NCI-H2196 (cell line): ENCODE measurements at regions not wholly inside any gene's neighbourhood (a gene's known extent, or its start where the extent isn't known, plus 50 kb on each side); places are given as distances from the start of the nearest gene placed in this dataset.
A peak's percentile ranks its signal among the peaks of the same experiment; 100 is the strongest.
"Not testable (repeated sequence)": the region's sequence is repeated elsewhere in the genome, so short reads cannot be mapped to it uniquely, and the experiment has no call there.

ENCODE experiments used
- DNase-seq: peaks from one replicate; lab custom pipeline; 2025; ENCODE audit not compliant: unreplicated experiment; lab: John Stamatoyannopoulos, UW

- no peak for DNase-seq
Observed at GRCh38 chr6:79431537-79431933, 105.7 kb downstream of the LCA5 start.

GRCh38 chr6:79430913-79431536, 106.2 kb downstream of the LCA5 start:
- no peak for DNase-seq

DNA sequence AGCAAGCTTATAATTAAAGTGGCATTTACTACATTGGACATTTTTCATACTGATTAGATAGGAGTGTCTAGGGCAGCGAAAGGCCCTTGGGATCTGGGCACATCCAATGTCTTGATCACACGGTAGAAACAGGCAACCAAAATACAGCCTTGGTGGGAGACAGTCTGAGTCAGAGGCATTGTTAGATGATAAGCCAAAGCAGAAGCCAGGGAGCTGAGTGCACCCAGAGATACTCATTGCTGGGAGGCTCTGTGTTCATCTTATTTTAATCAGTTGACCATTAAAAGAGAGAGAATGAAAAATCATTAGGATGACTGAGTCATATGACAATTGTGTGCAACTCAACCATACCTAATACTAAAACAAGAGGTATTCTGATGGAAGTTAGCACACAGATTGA, 109.5 kb downstream of the LCA5 start:
- DNase-seq, result no peak

DNA sequence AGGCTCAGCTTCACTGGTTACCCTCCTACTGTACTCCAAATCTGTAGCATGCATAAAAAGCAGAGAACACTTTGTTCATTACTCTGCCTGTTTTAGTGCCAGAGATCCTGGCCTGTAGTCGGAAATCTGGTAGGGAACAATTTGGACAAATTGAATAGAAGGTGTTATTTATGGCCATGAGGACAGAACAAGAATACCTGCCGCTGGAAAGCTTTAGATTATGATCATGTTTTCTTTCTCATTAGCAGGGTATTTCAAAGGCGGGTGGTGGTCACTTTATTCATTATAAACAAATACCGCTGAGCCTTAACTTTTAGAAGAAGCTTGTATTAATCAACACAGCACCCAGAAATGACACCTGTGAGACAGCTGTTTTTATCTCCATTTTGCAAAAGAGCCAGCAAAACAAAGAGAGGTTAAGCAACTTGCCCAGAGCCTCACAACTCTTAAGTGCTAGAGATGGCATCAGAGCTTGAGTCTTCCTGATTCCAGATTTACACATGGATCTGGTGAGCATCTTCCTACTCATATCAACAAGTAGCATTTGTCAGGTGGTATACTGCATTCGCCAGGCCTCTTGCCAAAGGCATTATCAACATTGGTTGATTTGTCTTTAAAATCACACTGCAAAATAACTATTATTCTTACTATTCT, 110.5 kb downstream of the LCA5 start:
- DNase-seq, result no peak

DNA sequence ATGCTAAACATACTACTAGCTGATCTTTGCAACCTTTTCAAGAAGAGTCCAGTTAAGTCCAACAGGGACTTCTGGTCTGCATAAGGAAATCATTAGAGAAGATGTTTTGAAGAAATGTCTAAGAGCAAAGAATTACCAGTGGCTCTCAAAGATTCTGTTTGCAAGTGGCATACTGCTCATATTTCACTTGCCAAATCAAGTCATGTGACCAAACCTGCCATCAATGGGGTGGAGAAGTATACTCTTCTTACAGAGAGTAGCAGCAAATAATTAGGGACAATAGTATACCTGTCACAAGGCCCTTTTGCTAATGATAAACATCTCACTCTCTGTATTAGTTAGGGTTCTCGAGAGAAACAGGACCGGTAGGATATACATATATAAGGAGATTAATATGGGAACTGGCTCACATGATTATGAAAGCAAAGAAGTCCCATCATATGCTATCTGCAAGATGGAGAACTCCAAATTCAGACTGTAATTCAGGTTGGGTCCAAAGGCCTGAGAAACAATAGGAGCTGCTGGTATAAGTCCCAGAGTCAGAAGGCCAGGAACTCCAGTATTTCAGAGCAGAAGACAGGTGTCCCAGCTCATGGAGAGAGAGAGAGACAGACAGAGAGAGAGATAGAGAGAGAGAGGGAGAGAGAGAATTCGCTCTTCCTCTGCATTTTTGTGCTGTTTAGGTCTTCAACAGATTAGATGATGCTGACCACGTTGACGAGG, 111.5 kb downstream of the LCA5 start:
- DNase-seq, result peak; percentile 30

GRCh38 chr6:79423216-79423615, 114.0 kb downstream of the LCA5 start:
- DNase-seq, result no peak

DNA sequence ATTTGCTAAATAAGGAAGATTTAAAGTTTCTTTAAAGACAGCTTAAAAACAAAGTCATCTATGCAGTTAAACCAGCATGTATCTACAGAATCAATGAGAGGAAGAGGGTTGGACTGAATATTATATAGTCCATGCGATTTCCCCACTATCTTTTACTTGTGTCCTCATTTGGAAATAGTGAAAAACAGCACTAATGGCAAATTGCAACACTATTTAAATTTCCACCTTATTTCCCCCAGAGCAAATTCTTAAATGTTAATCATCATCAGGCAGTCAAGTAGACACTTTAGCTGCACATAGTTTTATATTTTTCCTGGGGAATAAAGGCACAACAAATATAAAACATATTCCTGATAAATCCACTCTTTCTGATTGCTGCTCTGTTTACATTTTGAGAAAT, 114.6 kb downstream of the LCA5 start:
- no peak for DNase-seq

- peak; percentile 91 for DNase-seq
Observed at GRCh38 chr6:79421707-79422484, 115.3 kb downstream of the LCA5 start.

DNA sequence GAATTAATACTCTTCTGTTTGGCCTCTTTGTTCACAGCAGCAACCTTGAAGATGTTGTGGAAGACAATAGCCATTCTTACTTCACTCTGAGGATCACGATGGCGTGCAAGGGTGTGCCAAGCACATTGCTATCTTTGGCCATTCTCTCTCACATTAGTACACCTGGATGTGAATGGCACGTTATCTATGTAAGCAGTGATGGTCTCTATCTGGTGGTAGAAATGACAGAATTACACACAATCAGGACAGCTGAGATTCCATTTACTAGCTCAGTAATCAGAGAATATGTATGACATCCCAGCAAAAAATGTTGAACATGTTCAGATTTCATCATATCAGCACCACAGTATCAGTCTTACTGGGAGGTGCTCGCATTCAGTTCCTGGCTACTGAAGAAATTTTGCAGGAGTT, 116.2 kb downstream of the LCA5 start:
- DNase-seq, result no peak

GRCh38 chr6:79420054-79420453, 117.2 kb downstream of the LCA5 start:
- DNase-seq, result peak; percentile 24

DNA sequence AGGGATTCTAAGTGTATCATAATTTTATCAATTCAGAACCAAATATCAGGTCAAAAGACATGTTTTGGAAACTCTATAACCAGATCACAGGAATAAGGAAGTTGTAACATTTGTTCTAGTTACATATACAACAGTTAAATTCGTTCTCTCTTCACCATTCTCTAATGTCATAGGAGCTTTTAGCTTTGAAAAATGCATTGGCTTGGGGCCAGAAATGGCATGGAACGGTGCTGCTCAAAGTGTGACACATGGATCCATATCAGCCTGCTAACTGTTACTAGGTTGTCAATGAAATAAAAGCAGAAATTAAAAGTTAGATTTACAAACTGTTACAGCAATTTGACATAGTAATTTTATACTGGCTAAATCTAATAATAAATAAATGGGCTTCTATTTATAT, 120.3 kb downstream of the LCA5 start:
- no peak for DNase-seq

DNA sequence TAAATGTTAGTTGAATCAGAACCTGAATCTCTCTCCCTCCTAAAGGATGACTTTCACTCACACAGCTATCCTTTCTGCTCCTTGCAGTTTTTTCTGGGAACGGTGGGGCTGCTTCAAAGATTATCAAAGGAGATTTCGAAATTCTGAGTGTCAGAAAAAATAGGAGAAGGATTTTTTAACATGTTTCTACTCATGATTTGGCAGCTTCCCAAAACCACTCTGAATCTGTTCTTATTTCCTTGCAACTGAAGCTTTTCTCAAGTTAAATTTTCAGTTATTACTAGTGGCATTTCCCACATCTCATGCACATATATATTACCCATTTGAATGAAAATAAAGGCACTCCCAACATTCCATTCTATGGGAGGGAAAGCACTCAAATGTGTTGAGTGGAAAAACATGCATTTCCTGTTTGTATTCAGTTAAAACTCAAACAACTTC, 123.6 kb downstream of the LCA5 start:
- no peak for DNase-seq

- no peak for DNase-seq
Observed at GRCh38 chr6:79410806-79411205, 126.4 kb downstream of the LCA5 start.

GRCh38 chr6:79408256-79408974, 128.8 kb downstream of the LCA5 start:
- no peak for DNase-seq

DNA sequence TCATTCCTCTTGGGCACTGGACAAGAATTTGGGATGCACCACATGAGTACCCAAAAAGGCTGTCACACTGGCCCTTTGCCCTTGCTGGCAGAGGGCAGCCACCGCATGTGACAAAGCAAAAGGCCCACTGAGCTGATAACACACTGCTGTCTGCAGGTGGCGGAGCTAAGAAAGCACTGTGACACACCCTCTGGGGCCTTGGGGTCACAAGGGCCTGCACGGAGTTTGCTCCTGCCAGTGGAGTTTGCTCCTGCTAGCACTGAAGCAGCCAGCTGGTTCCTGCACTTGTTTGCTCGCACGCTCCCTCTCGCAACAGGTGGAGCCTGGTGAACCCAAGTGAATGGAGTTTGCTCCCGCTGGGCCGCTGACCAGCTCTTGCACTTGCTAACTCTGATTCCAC, 132.6 kb downstream of the LCA5 start:
- no peak for DNase-seq

DNA sequence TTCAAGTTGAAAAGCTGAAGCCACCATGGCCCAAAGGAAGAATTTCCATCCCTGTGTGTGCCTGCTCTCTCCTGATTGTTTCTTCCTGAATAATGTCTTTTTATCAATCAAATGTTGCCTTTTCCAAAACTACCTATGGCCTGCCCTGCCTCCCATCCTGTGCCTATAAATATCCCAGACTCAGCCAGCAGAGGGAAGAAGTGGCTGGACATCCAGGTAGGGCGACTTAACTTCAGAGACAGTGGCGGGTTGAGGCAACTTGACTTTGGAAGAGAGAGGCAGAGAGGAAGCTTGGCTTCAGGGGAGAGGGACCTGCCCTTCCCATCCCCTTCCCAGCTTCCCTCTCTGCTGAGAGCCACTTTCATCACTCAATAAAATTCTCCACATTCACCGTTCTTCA, 133.0 kb downstream of the LCA5 start:
- DNase-seq, result no peak

- DNase-seq, result no peak
Observed at GRCh38 chr6:79403563-79403962, 133.7 kb downstream of the LCA5 start.

GRCh38 chr6:79403086-79403485, 134.1 kb downstream of the LCA5 start:
- DNase-seq, result no peak

DNA sequence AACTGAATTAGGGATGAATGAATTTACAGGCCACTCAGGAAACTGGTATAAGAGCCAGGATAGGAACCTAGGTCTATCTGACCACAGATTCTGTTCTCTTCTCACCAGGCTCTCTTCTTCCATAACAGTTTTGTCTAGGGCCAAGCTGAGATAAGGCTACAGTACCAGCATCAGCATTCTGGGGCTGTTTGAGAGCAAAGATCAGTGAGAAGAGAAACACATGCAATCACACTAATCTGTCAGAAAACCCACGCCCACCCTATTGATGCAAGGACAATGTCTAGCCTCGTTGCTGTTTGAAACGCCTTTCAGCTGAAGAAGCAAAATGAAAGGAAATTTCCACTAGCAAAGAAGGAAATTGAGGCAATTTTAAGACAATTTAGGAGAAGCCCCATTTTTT, 137.7 kb downstream of the LCA5 start:
- no peak for DNase-seq

DNA sequence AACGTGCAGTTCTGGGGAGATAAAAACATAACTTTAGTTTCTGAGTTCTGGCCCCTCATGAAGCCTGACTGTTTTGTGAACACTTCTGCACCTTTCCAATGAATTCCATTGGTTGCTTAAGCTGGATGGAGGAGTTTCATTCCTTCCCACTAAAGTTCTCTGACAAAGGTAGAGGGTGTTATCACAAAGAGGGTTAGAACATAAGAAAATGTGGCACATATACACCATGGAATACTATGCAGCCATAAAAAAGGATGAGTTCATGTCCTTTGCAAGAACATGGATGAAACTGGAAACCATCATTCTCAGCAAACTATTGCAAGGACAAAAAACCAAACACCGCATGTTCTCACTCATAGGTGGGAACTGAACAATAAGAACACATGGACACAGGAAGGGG, 138.6 kb downstream of the LCA5 start:
- DNase-seq, result not testable (repeated sequence)

DNA sequence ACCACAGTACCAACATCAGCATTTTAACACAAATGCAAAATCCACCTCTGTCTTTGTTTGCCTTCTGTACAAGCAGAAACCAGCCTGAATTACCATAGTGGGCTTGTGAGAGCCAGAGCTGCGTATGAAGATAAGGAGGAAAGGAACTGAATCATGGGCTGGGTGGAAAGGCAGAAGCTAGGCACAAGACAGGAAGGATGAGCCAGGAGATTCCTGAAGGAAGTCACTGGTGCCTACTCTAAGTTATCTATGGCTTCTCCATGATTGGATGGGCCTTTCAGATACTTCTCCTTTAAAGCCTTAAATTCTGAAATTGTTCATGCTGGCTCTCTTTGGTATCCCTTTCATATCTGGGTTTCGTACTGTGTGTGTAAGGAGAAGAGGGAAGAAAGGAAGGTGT, 140.6 kb downstream of the LCA5 start:
- DNase-seq, result no peak
